ENCODE measurements at regions not wholly inside any gene's neighbourhood (a gene's known extent, or its start where the extent isn't known, plus 50 kb on each side); places are given as distances from the start of the nearest gene placed in this dataset.

DNA sequence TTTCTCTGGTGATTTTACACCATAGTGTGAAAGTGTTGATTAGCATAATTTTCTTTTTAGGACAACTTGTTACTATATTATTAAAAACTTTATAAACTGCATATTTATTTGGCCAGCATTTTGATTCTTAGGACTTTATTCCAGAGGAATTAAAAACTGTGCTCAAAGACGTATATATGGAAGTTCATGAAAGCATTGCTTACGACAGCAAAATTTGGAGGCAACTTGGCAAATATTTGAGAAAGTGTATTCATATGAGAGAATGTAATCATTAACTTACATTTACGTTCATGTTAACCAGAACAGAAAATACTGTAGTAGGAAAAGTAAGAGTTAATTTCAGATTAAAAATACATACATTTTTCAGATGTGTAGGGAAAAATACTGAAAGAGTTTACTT is 203.1 kb downstream of the JCAD start:
- TF ChIP-seq, protein P1, sequence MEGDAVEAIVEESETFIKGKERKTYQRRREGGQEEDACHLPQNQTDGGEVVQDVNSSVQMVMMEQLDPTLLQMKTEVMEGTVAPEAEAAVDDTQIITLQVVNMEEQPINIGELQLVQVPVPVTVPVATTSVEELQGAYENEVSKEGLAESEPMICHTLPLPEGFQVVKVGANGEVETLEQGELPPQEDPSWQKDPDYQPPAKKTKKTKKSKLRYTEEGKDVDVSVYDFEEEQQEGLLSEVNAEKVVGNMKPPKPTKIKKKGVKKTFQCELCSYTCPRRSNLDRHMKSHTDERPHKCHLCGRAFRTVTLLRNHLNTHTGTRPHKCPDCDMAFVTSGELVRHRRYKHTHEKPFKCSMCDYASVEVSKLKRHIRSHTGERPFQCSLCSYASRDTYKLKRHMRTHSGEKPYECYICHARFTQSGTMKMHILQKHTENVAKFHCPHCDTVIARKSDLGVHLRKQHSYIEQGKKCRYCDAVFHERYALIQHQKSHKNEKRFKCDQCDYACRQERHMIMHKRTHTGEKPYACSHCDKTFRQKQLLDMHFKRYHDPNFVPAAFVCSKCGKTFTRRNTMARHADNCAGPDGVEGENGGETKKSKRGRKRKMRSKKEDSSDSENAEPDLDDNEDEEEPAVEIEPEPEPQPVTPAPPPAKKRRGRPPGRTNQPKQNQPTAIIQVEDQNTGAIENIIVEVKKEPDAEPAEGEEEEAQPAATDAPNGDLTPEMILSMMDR (IDR thresholded peaks at IDR 0.05; ENCODE audit: extremely low read depth, missing control alignments), result no peak
- no peak for DNase-seq (ENCODE audit: low spot score)

DNA sequence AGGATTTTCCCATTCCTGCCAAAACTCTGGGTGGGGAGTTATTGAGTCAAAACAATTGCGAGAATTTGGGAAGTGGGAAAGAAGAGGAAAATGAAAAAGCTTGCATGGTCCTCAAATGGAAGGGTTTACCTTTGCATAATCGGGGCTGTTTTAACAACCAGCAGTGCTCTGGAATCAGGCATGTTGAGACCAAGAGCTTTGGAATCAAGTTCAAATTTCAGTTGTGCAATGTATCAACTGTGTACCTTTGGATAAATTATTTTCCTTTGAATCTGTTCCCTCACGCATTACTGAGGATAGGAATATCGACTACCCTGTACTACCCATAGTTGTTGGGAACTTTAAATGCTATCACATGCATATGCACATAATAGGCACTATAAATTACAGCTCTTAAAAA is 205.5 kb downstream of the JCAD start:
- TF ChIP-seq, protein P1 (IDR thresholded peaks at IDR 0.05; ENCODE audit: extremely low read depth, missing control alignments), result no peak
- DNase-seq (ENCODE audit: low spot score), result no peak

DNA sequence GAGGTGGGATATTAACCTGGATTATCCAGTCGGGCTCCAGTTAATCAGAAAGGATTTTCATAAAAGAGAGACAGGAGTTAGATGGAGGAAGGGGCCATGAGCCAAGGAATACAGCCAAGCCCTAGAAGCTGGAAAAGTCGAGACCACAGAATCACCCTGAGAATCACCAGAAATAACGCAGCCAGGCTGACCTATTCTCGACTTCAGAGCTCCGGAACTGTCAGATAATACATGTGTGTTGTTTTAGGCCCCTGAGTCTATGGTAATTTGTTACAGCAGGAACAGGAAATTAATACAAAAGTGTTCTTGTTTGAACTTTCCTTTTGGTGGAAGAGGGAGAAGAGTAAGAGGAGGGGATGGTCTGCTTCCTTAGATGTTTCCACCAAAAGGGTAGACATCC is 208.1 kb downstream of the JCAD start:
- TF ChIP-seq, protein P1 (IDR thresholded peaks at IDR 0.05; ENCODE audit: extremely low read depth, missing control alignments), result no peak
- DNase-seq (ENCODE audit: low spot score), result no peak

DNA sequence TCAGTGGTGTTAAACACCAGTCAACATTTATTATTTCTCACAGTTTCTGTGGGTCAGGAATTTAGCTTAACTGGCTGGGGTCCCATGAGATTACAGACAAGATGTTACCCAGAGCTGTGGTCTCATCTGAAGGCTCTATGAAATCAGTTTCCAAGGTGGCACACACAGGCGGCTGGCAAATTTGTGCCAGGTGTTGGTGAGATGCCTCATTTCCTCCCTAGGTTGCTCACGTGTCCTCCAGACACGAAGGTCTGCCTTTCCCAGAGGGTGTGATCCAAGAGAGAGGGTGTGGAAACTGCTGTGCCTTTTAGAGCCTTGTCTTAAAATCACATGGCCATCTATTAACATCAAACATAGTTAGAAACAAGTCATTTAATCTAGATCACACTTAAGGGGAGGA is 209.0 kb downstream of the JCAD start:
- TF ChIP-seq, protein P1 (IDR thresholded peaks at IDR 0.05; ENCODE audit: extremely low read depth, missing control alignments), result no peak
- DNase-seq (ENCODE audit: low spot score), result no peak

DNA sequence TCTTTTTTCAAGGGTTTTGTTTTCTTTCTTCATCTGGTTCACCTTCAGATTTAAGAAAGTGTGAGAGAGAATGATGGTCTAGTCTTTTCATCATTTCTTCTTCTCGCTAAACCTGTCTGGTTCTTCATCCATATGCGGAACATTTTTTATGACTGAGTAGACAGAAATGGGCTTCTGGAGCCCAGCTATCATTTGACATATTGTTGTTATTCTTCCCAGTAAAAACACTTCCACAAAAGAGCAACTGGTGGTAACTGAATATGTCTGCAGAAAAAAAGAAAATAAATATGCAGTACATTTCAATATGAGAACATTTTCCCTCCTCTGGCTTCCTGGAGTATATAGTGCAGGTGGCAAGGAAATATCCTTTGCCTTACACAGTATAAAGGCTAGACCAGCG is 209.5 kb downstream of the JCAD start:
- no peak for DNase-seq (ENCODE audit: low spot score)
- TF ChIP-seq, protein P1 (IDR thresholded peaks at IDR 0.05; ENCODE audit: extremely low read depth, missing control alignments), result no peak

DNA sequence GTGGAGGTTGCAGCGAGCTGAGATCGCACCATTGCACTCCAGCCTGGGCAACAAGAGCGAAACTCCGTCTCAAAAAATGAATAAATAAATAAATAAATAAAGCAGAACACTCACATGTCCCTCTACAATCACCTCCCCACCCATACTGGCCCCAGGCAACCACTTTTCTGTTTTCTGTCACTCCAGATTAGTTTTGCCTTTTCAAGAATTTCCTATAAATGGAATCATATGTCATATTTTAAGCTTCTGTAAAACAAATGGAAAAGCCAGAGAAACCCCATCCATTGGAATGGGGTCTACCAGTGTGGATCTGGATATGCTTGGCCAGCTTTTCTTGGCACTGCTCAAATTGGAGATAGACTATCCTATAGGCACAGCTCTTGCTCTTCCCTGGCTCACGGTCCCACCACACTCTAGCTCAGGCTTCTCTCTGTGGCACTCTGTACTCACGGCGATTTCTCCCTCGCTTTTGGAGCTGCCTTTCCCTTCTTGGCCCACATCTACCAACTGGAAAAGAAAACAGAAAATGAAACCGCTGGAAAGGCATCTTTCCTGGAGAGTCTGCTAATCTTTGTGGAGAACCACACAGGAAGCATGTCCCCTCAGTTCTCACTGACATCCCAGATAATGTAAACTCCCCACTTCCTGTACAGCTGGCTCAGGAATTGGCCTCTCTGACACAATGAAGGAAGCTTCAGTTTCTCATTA is 210.1 kb downstream of the JCAD start:
- TF ChIP-seq, protein P1 (IDR thresholded peaks at IDR 0.05; ENCODE audit: extremely low read depth, missing control alignments), result no peak

DNA sequence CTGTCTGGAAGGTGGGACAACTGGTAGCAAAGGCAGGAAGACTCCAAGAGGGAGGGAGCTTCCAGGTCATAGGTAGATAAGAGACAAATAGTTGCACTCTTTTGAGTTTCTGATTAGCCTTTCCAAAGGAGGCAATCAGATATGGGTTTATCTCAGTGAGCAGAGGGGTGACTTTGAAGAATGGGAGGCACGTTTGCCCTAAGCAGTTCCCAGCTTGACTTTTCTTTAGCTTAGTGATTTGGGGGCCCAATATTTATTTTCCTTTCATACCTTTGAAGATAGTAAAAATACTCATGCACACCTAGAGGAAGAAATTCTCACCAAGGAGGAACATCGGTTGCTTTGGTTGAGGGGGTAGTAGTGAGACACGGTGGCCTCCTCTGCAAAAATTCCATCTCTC is 212.1 kb upstream of the SVIL start:
- no peak for DNase-seq (ENCODE audit: low spot score)
- TF ChIP-seq, protein P1 (IDR thresholded peaks at IDR 0.05; ENCODE audit: extremely low read depth, missing control alignments), result no peak

More for the DNA sequence above, 210.1 kb downstream of the JCAD start:
- no peak for DNase-seq (ENCODE audit: low spot score)

All from GM20000 (cell line).